Naive B cell (primary cell): ENCODE measurements at regions not wholly inside any gene's neighbourhood (a gene's known extent, or its start where the extent isn't known, plus 50 kb on each side); places are given as distances from the start of the nearest gene placed in this dataset.

Experiments
- ATAC-seq, 2 donors: fragments of 150-1000 bp; cut with Tn5 transposase; 2 replicates each; pipeline ENCODE4 v1.10.0; 2021; ENCODE audit warnings: low read depth in 2 of 2, mild to moderate bottlenecking in 2 of 2, moderate library complexity in 2 of 2
- DNase-seq: peaks from one replicate; pipeline ENCODE4 v3.0.0; 2022
- H3K27ac Mint-ChIP-seq, 6 donors: one replicate each; pipeline ENCODE4 v1.8.0; 2020 to 2022; ENCODE audit warnings: mild to moderate bottlenecking in 6 of 6, mixed read lengths in 6 of 6, moderate library complexity in 5 of 6, inconsistent platforms in 2 of 6
- H3K27me3 Mint-ChIP-seq, 3 donors: one replicate each; pipeline ENCODE4 v1.8.0; 2021 to 2022; ENCODE audit warnings: mixed read lengths in 3 of 3, mild to moderate bottlenecking in 1 of 3
- H3K36me3 Mint-ChIP-seq, 2 donors: one replicate each; pipeline ENCODE4 v1.8.0; 2020 to 2022; ENCODE audit warnings: mixed read lengths in 2 of 2, inconsistent platforms in 1 of 2, mild to moderate bottlenecking in 1 of 2
- H3K4me1 Mint-ChIP-seq, 3 donors: one replicate each; pipeline ENCODE4 v1.8.0; 2020 to 2022; ENCODE audit warnings: mixed read lengths in 3 of 3, inconsistent platforms in 1 of 3, mild to moderate bottlenecking in 1 of 3, moderate library complexity in 1 of 3
- H3K4me3 Mint-ChIP-seq, 8 donors: one replicate each; pipeline ENCODE4 v1.8.0; 2020 to 2022; ENCODE audit warnings: mild to moderate bottlenecking in 8 of 8, mixed read lengths in 8 of 8, moderate library complexity in 8 of 8, inconsistent platforms in 2 of 8
- H3K9me3 Mint-ChIP-seq, 7 donors: one replicate each; pipeline ENCODE4 v1.8.0; 2020 to 2022; ENCODE audit warnings: mixed read lengths in 7 of 7, mild to moderate bottlenecking in 5 of 7, inconsistent platforms in 2 of 7, moderate library complexity in 1 of 7

DNA sequence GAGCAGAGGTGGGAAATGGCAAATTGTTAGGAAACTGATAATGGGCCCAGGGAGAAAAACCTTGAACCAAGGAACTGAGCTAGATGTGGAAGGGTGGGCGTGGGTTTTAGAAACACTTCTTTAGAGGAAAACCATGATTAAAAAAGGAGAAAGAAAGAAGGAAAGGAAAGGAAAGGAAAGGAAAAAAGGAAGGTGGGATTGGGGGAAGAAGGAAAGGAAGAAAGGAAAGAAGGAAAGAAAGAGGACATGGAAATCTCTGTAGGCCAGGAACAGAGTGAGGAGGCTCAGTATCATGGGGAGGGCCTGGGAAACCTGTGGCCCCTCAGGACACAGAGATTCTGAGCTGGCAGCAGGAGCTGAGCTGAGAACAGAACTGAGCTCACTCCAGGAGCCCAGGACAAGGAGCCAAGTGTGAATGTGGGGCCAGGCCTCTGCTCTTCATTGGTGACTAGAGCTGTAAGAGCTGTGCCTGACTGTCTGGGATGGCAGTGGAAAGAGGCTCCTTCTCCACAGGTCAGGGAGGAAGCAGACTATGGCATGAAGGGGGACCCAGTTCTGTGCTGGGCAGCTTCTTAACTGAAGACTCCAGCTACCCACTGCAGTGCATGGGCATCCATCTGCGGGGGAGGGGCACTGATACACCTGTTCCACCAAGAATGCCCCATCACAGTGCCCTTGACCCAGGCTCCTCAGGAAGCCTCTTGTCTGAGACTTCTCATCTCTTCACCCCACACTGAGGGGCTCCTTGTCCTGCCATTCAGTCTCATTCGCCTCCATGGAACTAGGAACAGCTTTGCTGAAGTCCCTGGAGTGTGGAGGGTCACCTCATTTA, 116.1 kb upstream of the BACH2 start:
- no peak for ATAC-seq
- H3K4me3 Mint-ChIP-seq: peak overlapping the region in 4 of 8 donors; percentile 10 to 75 (median 62)
- peak overlapping the region in 2 of 6 donors; percentile 27 to 57 for H3K27ac Mint-ChIP-seq
- H3K27me3 Mint-ChIP-seq: peaks cover 0 to 5% (median 0%) of the 10 kb centered on the region in 3 donors
- H3K36me3 Mint-ChIP-seq: no peaks in the 10 kb centered on the region
- no peaks in the 10 kb centered on the region for H3K9me3 Mint-ChIP-seq
- no peak for DNase-seq
- H3K4me1 Mint-ChIP-seq: peaks cover 18 to 29% (median 26%) of the 10 kb centered on the region in 3 donors

DNA sequence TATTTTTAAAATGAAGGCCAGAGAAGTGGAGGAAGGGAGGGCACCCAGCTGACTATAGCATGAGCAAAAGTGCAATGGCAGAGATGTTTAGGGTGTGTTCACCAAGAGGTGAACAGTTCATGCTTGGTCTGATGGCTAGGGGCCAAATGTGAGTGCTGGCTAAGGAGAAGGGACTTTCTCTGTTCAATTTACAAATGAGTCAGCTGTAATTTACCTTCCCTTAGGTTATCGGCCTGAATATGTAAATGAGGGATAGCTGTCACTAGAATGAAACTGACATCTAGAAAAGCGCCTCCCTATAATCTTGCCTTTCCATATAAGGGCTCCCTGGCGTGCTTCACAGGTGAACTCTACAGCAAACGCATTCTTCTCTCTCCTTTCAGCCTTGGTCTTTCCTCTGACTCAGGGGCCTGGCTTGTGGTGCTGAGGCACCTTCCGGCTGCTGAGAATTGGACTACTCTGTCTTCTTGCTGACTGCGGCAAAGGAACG, 114.7 kb upstream of the BACH2 start:
- no peak overlapping the region for H3K4me3 Mint-ChIP-seq
- ATAC-seq (peak; percentile 23 to 42), DNase-seq (no peak)
- H3K4me1 Mint-ChIP-seq: peaks cover 18 to 29% (median 26%) of the 10 kb centered on the region in 3 donors
- H3K9me3 Mint-ChIP-seq: no peaks in the 10 kb centered on the region
- H3K36me3 Mint-ChIP-seq: no peaks in the 10 kb centered on the region
- peak overlapping the region in 2 of 6 donors; percentile 51 to 60 for H3K27ac Mint-ChIP-seq
- peaks cover 0 to 5% (median 0%) of the 10 kb centered on the region in 3 donors for H3K27me3 Mint-ChIP-seq

DNA sequence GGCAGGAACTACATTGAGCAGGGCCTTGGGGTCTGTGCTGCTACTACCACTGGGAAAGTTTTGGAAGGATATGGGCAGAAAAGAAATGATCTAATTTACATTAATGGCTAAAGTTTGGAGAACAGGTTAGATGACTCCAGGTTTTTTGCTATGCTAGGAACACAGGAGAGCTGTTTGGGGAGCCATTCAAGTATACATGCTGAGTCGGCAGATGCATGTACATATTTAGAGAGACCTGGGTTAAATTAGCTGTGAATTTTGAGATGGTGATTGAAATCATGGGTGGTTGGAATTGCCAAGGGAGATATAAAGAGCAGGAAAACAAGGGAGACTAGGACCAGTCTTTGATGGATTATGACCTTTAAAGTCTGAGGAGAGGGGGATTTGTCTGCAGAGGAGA, 113.1 kb upstream of the BACH2 start:
- Mint-ChIP-seq H3K27me3 (peaks cover 0 to 5% (median 0%) of the 10 kb centered on the region in 3 donors), H3K9me3 (no peaks in the 10 kb centered on the region), H3K36me3 (no peaks in the 10 kb centered on the region), H3K4me1 (peaks cover 18 to 29% (median 21%) of the 10 kb centered on the region in 3 donors), H3K4me3 (no peak overlapping the region), H3K27ac (peak overlapping the region in 3 of 6 donors; percentile 3 to 31 (median 24))
- ATAC-seq (no peak), DNase-seq (no peak)

DNA sequence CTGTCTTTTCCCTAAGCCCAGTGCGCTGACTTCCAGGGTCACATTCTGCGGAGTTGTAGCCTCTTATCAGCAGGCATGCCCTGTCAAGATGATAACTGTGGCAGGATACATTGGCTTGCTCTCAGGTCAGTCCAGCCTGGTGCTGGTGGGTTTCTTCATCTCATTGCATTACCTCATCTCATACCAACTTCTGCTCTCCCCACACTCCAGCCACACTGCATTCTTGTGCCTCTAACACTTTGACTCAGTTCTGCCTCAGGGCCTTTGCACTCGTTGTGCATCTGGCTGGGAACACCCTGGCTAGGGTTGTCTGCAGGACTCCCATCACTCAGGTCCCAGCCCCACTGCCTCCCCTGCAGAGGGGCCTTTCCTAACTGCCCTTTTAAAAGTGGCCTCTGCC, 110.3 kb upstream of the BACH2 start:
- no peak for ATAC-seq
- H3K4me3 Mint-ChIP-seq: peak overlapping the region in 1 of 8 donors; percentile 34
- H3K27me3 Mint-ChIP-seq: no peaks in the 10 kb centered on the region
- no peak for DNase-seq
- no peaks in the 10 kb centered on the region for H3K36me3 Mint-ChIP-seq
- H3K9me3 Mint-ChIP-seq: no peaks in the 10 kb centered on the region
- H3K27ac Mint-ChIP-seq: no peak overlapping the region
- peaks cover 22 to 24% (median 23%) of the 10 kb centered on the region in 3 donors for H3K4me1 Mint-ChIP-seq

DNA sequence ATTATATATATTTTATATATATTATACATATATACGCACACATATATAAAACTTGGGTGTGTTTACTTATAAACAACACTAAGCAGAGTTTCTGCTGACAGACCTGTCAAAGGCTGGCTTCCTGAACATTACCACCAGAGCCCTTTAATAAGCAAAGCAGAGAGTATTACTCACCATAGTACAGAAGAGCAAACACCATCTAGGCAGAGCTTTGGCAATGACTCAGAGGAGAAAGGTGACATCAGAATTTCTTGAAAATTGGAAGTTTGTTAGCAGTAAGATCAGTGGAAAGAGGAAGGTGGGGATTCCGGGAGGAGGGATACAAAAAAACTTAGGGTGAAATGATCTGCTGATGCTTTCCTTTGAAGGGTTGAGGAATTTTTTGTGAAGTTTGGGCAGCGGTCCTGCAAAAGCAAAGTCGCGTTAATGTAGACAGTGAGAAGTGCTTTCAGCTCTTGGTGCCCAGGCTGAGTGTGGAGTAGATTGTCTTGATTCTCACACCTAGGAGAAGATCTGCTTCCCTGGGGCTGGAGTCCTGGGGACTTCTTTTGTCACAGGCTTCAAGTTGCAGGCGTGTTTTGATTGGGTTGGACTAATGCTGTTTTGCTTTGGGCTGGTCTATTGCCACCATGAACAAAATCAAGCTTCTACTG, 109.6 kb upstream of the BACH2 start:
- H3K36me3 Mint-ChIP-seq: no peaks in the 10 kb centered on the region
- no peak for ATAC-seq
- H3K9me3 Mint-ChIP-seq: no peaks in the 10 kb centered on the region
- no peak overlapping the region for H3K27ac Mint-ChIP-seq
- H3K27me3 Mint-ChIP-seq: no peaks in the 10 kb centered on the region
- DNase-seq: no peak
- H3K4me3 Mint-ChIP-seq: no peak overlapping the region
- H3K4me1 Mint-ChIP-seq: peaks cover 23 to 27% (median 24%) of the 10 kb centered on the region in 3 donors

DNA sequence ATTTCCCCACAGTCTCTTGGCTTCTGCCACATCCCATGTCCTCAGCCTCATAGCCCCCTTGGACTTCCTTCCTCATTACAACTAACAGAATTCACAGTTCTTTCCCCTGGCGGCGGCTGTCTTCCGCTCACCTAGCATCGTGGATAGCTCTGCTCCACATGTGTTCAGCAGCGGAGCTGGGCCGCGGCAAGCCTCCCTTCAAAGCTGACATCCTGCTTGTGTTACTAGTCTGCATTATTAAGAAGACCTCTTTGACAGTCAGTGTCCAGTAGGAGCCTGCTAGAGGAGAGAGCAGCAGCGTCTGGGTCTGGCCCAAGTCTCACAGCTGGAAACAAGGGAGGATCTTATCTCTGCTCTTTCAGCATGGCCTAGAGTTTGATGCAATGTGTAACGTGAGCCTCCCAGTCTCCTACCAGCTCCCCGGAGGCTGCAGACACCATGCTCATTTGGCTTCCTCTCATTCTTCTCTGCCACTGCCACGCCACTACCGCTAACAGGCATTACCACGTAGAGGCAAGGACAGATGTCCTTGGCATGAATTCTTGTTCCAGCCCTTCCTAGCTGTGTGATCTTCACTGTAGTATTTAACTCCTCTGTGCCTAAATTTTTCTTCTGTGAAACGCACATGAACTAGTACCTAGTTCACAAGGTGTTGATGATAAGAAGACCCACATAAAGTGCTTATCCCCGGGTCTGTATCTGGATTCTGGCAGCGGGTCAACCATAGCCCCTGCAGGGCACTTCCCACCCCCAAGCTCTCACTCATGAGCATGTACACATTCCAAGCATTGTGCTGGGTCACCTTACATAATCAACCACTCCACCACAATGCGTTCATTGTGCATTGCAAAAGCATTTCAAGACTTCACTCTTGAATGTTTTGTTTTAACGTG, 107.1 kb upstream of the BACH2 start:
- Mint-ChIP-seq H3K36me3 (no peaks in the 10 kb centered on the region), H3K9me3 (no peaks in the 10 kb centered on the region), H3K4me1 (peaks cover 24 to 37% (median 26%) of the 10 kb centered on the region in 3 donors), H3K4me3 (peak overlapping the region in 6 of 8 donors; percentile 5 to 66 (median 34)), H3K27ac (peak overlapping the region in 5 of 6 donors; percentile 24 to 96 (median 48)), H3K27me3 (no peaks in the 10 kb centered on the region)
- DNase-seq (no peak), ATAC-seq (peak in 1 of 2 donors; percentile 25)

DNA sequence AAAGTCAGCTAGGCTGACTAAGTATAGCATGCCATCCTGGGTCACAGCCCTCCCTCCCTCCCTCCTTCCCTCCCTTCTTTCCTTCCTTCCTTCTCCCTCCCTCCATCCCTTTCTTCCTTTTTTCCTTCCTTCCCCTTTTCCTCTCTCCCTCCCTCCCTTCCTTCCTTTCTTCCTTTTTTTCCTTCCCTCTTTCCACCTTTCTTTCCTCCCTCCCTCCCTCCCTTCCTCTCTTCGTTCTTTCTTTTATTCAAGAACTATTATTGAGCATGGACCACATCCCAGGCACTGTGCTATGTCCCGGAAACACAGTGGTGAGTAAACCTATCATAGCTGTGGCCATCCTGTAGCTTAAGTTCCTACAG, 106.2 kb upstream of the BACH2 start:
- Mint-ChIP-seq H3K27ac (peak overlapping the region in 1 of 6 donors; percentile 28), H3K27me3 (no peaks in the 10 kb centered on the region), H3K4me1 (peaks cover 34 to 46% (median 35%) of the 10 kb centered on the region in 3 donors), H3K36me3 (no peaks in the 10 kb centered on the region), H3K4me3 (peak overlapping the region in 3 of 8 donors; percentile 5 to 55 (median 50)), H3K9me3 (no peaks in the 10 kb centered on the region)
- DNase-seq (no peak), ATAC-seq (no peak)

DNA sequence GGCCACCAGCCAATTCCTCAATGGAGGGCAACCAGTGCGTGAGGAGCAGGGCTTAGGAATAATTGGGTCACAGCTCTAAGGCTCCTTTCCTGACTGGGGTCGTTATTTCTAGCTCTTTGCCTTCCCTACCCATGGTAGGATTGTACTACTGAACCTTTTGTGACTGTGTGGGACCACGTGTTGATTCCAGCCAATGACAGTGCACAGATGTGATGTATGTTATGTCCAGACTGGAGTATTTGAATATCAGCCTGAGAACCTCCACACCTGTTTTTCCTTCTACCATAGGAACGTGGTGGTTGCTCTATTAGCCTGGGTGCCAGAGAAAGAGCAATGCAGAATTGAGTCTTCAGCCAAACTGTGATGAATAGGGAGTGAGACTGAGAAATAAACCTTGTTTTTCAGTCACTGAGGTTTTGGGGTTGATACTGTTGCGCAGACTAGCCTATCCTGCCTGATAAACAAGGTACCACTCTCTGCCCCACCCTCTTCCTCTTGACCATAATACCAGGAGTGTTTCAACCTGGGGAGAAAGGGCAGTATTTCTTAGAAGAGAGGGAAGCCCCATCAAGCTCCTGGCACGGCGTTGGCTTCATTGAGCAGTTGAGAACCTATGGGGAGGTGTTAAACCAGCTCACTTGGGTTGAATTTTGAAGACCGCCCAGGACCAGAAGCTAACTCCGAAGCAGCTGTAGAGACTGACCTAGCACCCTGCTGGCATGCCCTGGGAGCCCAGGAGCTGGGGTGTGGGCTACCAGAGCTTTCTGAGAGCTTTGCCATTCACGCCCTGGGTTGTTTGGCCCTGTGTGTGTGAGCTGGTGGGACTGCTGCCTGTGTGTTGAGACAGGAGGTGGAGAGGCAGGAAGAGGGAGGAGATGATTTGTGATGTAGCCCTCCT, 105.5 kb upstream of the BACH2 start:
- Mint-ChIP-seq H3K4me1 (peaks cover 40 to 53% (median 41%) of the 10 kb centered on the region in 3 donors), H3K9me3 (no peaks in the 10 kb centered on the region), H3K4me3 (peak overlapping the region in 6 of 8 donors; percentile 33 to 55 (median 54)), H3K27me3 (no peaks in the 10 kb centered on the region), H3K27ac (peak overlapping the region; percentile 16 to 83 (median 64)), H3K36me3 (no peaks in the 10 kb centered on the region)
- ATAC-seq: no peak
- DNase-seq: no peak

DNA sequence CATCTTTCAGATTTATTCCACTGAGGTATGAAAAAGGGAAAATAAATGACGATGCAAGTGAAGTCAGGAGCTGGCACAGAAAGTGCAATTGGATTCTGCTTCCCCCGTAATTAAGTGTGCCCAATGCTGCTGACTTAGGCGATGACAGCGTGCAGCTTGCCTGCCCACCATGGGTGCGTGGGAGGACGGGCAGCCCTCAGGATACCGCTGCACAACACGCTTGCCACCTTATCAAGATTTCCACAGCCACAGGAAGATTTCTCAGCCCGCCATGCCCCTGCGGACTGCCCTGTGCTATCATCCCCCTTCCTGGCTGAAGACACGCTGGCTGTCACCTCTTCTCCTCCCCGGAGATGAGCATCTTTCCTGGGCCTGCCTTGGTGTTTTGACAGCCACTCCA, 103.3 kb upstream of the BACH2 start:
- no peaks in the 10 kb centered on the region for H3K27me3 Mint-ChIP-seq
- peaks cover 46 to 60% (median 51%) of the 10 kb centered on the region in 3 donors for H3K4me1 Mint-ChIP-seq
- H3K4me3 Mint-ChIP-seq: peak overlapping the region in 1 of 8 donors; percentile 48
- peak overlapping the region in 1 of 6 donors; percentile 27 for H3K27ac Mint-ChIP-seq
- no peak for ATAC-seq
- no peaks in the 10 kb centered on the region for H3K36me3 Mint-ChIP-seq
- no peaks in the 10 kb centered on the region for H3K9me3 Mint-ChIP-seq
- no peak for DNase-seq

DNA sequence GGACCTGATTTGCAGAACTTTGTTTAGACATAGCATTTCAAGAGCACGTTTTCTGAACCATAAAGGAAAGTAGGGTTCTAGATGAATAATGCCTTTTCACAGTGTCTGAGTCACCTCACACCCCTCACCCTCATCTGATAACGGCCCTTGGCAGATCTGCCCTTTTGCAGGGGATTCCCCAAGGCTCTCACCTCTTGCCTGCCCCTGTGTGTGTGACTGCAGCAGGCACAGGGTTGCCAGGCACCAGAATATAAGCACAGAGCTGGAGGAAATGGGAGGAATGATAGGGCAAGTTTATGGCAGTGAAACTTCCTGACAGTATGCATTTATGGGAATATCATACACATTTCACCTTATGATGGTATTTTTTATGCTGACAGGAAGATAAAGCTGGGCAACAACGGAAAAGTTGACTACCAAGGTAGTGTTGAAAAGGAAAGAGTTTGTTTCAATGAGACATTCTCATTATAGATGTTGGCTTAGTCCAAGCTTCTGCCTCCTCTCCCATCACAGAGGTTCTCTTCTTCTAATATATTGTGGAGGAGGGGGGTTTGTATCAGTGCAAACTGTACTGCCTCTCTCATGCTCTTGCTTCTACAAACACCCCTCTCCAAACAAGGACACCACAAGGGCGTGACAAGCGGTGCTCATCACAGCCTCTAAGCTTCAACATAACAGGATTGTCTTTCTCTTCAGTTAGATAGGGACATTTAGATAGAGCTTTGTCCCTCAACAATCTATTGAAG, 101.5 kb upstream of the BACH2 start:
- H3K4me1 Mint-ChIP-seq: peaks cover 50 to 59% (median 53%) of the 10 kb centered on the region in 3 donors
- peak; percentile 79 to 85 for ATAC-seq
- H3K27me3 Mint-ChIP-seq: no peaks in the 10 kb centered on the region
- peak overlapping the region; percentile 65 to 94 (median 74) for H3K27ac Mint-ChIP-seq
- H3K9me3 Mint-ChIP-seq: no peaks in the 10 kb centered on the region
- DNase-seq: peak; percentile 40
- H3K4me3 Mint-ChIP-seq: peak overlapping the region in 7 of 8 donors; percentile 17 to 68 (median 61)
- no peaks in the 10 kb centered on the region for H3K36me3 Mint-ChIP-seq

DNA sequence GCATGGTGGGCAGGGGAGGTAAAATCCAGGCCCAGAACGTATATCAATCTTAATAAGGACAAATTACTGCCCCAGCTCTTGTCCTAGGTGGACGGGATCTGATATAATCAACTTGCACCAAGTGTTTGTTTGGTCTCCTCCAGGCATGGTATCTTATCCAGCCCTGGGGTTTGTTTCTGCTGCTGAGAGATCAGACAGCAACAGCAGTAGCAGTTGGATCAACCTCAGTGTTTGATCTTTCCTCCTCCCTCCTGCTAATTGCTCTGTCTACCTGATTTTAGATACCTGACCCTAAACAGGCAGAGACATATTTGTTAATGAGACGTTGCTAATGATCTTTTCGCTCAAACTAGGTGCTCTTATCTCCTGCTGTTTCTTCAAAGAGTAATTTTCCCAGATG, 100.4 kb upstream of the BACH2 start:
- peak overlapping the region in 3 of 8 donors; percentile 3 to 61 (median 51) for H3K4me3 Mint-ChIP-seq
- ATAC-seq: no peak
- H3K4me1 Mint-ChIP-seq: peaks cover 44 to 53% (median 53%) of the 10 kb centered on the region in 3 donors

More for the DNA sequence above, 100.4 kb upstream of the BACH2 start:
- peak overlapping the region; percentile 6 to 75 (median 66) for H3K27ac Mint-ChIP-seq
- no peaks in the 10 kb centered on the region for H3K36me3 Mint-ChIP-seq
- no peaks in the 10 kb centered on the region for H3K9me3 Mint-ChIP-seq
- DNase-seq: no peak
- H3K27me3 Mint-ChIP-seq: no peaks in the 10 kb centered on the region
